HG03354 (cell line): ENCODE measurements at regions not wholly inside any gene's neighbourhood (a gene's known extent, or its start where the extent isn't known, plus 50 kb on each side); places are given as distances from the start of the nearest gene placed in this dataset.

Experiments
- ATAC-seq: cut with Tn5 transposase; IDR thresholded peaks from one replicate; pipeline ENCODE4 v1.9.1; 2021; ENCODE audit warnings: mild to moderate bottlenecking; ENCODE audit not compliant: unreplicated experiment, poor library complexity, severe bottlenecking

DNA sequence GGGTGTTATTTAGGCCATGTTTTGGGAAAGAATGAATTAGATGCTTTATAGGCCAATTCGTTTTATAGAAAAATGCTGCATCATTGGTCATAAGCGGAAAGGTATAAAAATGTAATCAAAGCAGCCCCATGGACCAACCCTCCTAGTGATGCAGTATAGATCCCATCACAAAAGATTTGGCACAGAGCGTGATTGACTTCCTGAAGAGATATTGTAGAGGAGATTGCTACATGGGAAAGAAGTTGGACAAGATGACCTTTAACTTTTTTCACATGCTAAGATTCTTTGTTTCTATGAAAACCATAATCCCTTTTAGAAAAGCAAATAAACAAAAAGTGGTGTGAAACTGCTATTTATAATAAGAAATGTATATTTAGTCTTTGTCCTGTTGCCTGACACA lies 136.5 kb upstream of the FNDC3A start:
- no peak for ATAC-seq

DNA sequence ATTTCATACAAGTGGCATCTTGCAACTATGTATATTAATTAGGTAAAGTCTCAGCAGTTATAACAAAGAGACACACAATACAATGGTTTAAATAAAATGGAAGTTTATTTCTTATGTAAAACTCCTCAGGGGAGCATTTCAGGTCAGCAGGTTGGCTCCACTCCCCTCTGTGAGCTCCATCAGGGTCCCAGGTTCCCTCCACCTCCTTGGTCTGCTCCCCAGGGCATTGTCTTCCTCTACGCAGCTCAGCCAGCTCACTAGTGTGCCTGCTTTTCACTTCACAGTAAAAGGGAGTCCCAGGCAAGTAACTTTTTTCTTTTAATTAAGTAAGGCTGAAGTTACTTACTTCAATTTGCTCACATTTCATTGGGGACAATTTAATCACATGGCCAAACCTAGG lies 135.3 kb upstream of the FNDC3A start:
- ATAC-seq, result no peak

DNA sequence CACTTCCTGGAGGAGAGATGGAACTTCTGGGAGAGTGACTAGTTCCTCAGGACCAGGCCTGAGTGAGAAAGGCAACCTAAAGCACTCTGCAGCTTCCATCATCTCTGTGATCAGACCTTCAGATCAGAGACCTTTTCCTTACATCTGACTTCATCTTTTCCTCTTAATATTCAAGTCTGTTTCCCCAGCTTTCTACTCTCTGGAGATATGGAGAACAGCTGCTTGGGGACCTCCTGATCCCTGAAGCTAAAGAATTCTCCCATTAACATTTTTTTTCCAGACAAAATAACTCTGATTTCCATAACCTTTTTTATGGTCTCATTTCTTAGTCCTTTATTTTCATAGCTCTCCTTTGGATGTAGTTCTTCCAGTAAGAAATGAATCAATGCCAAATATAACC lies 133.4 kb upstream of the FNDC3A start:
- ATAC-seq, result no peak

DNA sequence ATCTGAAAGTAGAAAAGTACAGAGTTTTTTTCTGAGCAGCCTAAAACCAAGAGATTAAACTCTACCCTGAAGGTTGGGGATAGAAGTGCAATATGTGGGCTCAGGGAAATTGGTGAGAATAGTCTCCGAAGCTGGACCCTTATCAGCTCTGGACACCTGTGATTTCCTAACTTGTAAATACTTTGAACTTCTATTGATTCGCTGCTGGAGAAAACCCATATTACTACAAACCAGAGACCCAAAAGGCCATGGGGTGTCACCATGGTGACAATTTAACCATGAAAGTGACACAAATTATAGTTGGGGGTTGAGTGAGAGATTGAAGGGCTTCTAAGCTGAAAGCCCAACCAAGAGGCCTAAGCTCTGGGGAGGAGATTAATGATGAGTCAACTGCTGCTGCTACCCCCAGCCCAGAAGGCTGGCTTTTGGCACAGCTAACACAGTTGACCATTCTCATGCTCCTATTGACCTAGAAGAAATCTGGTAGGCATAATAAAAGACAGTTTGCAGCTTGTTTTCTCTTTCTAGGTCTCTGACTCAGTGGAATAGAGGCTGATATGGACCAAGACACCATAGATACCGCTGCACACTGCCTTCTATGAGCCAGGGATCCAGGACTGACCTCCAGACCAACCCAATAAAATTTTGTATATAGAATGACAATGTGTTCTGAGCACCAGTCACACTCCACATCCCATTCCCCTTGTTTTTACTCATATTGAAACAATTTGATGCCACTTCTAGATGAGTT lies 131.9 kb upstream of the FNDC3A start:
- ATAC-seq, result no peak

DNA sequence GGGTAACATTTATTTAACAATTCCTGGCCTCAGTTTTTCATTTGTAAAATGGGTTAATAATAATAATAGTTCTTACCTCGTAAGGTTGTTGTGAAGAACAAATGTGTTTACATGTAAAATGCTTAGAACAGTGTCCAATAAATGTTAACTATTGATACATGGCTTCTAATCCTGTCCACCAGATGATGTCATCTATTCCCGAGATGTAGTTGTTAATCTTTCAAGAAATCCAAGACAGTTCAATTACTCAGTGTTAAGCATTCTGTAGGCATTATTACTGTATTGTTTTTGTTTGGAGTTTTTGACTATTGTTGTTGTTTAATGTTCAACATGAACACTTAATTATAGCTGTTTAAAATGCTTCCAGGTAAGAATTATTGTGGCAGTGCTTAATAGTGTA lies 131.0 kb upstream of the FNDC3A start:
- no peak for ATAC-seq

DNA sequence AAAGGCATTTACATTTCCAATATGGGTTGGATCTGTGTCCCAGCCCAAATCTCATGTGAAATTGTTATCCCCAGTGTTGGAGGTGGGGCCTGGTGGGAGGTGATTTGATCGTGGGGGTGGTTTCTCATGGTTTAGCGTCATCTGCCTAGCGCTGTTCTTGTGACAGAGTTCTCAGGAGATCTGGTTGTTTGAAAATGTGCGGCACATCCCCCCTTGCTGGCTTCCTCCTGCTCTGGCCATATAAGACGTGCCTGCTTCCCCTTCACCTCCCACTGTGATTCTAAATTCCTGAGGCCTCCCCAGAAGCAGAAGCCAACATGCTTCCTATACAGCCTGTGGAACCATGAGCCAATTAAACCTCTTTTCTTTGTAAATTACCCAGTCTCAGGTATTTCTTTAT lies 126.2 kb upstream of the FNDC3A start:
- ATAC-seq, result no peak

DNA sequence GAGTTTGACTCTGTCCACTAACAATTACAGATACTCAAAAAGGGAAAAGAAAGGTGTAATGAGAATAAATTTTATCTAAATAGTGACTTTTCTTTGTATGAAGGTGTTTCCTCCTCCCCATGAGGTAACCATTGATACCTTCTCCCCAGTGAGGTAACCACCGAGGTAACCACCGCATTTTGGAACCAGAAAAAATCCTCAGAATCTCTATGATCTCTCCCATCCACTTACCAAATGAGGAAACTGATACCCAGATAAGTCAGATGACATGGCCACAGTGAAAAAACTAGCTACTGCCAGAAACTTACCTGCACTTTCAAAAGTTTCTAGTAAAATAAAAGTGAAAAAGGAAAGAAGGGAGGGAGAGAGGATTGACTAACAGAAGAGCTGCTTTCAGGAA lies 124.0 kb upstream of the FNDC3A start:
- ATAC-seq, result no peak

DNA sequence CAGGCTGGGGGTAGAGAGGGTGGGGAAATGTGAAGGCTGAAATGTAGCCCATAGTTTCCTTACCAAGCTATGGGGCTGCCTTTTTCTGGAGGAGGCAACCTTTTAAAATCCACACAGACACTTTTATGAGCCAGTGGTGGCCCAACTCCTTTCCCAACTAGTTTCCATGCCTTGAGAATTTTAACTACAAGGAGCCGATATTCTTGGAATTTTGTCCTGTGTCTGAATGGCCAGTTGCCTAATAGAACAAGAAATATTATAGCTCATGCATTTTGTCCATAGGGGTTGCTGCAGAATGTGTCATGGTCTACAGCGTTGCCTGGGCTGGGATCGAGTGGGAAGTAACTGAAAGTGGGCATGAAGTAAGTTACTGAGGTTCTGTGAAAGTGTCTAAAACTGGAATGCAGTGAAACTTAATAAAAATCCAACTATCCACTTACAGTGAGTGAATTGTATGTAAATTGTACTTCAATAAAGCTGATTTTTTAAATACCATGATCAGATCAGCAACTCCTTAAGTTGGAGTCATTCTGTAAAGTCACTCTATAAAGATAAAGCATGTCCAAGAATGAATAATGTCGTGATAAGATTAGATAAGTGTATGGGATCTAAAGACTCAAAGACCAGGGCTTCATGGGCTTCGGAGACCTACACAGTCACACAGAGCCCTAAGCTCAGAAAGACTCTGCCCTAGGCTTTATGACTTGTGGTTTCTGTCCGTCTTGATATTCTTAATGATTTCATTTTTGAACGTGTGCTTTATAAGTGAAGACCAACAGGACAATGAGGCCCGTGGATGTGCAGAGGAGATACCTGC lies 122.6 kb upstream of the FNDC3A start:
- ATAC-seq, result no peak

DNA sequence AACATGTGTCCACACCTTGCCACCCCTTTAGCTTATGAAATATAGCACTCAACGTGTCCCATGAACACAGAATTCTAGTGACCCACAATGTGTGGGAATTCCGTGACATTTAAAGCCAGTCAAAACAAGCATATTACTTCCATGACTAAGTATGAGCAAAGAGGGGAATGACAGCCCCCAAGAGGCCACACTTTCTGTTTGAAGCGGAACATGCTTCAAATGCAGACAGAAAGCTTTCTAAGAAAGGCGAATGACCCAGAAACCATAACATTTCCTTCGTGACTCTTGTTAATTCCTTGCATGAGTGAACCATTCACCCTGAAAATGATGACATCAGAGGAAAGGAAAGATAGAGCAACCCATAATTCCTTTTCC lies 122.0 kb upstream of the FNDC3A start:
- no peak for ATAC-seq

DNA sequence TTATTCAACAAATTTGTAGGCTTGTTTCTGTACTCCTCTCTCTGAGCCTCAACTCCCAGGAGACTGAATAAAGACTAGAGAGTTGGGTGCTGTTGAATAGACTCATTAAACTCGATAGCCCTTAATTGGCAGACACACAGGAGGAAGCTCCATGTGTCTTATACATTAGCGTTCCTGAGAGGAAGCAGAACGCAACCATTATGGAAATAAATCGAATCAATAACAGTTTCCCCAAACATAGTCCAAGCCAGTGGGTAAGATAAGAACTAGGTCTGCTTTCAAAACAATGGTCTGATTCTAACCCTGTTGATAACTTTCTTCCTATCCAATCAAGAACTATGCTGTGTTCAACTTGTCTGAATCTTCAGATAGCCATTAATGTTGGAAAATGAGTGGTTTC lies 118.1 kb upstream of the FNDC3A start:
- ATAC-seq, result no peak

DNA sequence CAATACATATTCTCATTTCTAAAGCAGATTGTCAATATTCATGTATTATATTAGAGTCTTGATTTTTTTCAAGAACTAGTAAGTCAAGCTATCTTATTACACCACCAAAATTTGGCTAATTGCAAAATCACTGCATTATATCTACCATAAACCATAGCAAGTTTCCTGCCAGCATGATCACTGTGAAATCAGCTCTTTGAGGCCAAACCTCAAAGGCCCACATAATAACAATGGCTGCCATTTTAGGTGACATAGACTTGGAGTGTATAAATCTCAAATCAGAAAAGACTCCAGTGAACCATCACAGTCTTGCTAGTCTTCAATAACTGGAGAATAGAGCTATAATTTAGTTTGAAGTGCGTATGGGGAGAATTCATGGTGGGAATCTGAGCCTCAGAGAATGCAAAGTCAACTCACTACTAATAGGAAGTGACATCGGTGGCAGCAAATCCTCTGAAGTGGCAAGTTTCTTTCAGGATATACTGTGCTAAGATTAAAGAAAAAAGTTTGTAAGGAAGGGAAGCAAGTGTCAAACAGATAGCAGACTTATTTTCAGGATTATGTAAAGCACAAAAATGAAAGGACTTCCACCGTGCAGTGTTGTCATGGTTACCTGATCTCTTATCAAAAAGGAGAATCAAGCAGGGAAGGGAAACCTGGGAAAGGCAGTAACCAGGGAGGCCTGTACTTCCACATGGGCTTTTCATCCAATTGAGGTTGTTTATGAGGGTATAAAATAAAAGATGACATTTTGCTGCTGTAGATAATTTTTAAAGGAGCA lies 117.4 kb upstream of the FNDC3A start:
- no peak for ATAC-seq

DNA sequence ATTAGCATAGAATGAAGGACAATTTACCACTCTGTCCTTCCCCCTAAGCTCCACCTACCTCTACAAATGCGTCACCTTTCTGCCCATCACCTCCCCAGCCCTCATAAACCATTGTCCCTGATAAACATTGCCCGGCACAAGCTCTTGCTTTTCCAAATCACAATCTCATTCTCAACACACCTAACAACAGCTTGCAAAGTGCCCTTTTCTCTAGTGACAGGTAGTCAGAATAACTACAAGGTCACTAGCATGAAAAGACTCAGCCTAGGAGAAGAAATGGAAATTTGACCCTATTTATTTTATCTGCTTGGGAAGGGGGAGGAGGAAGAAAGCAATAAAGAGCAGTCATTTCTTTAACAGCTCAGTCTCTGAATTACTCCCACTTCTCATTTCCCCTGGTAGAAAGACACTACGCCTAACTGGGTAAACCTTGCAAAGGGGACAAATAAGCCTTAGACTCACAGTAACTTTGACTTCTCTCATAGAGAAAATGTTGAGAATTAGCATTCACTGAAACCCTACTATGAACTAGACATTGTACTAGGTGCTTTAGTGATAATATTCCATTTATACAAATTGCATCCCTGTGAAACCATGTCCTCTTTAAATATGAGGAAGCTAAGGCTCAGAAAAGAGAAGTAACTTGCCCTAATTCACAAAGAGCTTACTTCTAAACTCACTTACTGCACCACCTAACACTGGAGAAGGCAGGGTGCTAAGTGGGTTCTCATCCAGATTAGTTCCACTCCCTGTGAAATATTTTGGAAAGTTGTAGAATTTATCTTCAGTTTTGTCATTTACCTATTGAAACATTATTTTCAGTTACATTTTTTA lies 116.2 kb upstream of the FNDC3A start:
- ATAC-seq, result no peak

DNA sequence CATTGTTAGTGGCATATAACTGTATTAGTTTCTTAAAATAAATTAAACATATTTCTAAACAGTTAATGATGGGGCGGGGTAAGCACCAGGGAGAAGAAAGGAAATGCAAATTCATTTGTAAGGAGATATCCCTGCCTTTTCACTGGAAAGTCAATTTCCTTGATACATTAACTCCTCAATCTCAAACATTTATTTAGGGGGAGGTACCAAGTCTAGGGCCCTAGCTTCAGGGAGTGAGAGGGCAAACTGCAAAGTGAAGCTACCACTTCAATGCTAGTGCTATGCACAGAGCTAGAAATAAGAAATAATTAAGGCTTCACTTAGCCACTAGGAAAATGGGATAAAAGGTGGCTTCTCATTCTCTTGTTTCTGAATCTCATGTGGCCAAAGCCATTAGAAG lies 115.3 kb upstream of the FNDC3A start:
- ATAC-seq, result no peak

DNA sequence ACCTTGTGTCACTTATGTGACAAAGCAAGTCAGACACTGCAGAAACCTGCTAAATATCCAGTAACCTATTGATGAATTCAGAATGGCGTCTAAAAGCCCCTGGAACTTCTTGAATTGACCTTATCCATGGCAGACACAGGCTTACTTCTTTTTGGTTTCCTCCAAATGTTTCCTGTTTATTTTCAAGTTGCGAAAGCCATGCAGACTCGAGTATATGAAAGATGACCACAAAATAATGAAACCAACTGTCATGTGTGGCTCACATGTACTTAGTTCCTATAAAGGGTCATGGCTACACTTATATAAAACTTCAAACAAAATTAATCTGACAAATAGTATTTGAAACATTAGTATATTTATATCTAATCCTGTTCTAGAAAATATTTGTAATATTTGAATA lies 113.1 kb upstream of the FNDC3A start:
- no peak for ATAC-seq

DNA sequence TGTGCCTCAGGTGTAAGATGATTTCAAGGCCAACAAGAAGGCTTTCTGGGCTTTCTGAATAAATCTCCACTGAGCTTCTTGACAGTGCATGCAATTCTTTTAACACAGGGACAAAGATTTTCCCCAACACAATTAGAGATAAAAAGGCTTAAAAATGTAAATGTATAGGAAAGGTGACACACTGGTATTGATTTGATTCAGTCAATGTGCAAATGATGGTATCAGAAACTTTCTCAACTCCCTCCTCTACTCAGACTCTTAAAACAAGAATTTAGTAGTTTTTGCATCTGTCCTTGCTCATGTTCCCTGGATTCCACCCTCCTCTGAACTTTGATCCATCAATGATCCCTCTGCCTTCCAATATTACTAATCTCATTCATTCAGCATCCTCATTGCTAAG lies 111.6 kb upstream of the FNDC3A start:
- ATAC-seq, result no peak

DNA sequence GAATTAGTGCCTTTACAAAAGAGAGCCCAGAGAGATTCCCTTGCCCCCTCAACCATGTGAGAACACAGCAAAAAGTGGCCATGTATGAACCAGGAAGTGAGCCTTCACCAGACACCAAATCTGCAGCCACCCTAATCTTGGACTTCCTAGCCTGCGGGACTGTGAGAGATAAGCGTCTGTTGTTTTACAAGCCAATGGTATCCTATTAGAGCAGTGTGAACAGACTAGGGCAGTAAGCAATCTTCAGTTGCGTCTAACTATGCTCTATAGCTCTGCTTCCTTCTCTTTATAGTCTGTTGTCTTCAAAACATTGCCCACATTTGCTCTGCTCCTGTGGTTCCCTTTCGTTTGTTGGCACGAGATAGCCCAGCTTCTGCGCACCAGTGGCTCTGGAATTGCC lies 109.5 kb upstream of the FNDC3A start:
- ATAC-seq, result no peak

DNA sequence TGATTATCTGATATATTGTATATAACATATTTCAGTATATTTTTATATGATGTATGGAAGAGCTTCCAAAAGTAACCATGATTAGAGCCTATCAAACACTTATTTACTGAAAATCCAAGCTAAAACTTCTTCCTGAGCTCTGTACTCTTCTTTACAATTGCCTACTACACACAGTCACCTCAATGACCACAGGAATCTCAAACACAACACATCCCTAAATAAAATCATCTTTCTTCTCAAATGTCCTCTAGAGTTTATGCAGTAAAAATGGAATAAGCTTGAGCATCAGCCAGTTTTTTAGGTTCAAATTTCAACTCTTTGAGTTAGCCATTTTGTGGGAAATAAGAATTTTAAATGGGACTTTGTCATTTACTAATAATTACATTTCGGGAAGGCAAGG lies 102.6 kb upstream of the FNDC3A start:
- ATAC-seq, result no peak

DNA sequence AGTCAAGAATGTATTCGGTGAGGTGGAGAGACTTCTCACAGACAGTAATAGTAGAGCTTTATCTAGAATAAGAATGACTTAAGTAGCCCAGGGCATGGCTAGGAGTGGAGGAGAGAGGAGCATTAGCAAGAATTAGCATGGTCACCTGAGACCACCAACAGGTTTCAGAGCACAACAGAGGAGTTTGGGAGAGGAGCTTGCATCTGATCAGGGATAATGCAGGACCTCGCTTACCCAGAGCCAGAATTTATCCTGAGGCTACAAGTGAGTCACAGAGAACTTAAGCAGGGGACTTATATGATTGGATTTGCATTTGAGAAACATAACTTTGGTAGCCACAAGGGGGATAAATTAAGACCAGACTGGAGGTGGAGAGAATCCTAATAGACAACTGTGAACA lies 102.1 kb upstream of the FNDC3A start:
- no peak for ATAC-seq

DNA sequence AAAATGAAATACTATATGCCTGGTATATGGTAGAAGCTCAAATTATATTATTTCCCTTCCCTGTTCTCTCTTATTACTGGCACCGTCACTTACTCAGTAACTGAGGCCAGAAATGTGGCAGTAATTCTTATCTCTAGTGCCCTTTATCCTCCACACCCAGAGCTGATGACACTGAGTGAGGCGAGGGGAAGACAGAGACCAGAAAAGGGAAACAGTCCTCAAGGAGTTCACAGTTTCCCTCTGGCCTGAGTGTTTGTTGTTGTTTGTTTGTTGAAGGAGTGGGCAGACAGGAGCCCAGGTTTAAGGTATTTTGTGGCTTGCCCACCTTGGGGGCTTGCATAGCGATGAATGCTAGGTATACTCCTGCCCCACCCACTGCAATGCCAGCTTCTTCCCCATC lies 101.5 kb upstream of the FNDC3A start:
- no peak for ATAC-seq

DNA sequence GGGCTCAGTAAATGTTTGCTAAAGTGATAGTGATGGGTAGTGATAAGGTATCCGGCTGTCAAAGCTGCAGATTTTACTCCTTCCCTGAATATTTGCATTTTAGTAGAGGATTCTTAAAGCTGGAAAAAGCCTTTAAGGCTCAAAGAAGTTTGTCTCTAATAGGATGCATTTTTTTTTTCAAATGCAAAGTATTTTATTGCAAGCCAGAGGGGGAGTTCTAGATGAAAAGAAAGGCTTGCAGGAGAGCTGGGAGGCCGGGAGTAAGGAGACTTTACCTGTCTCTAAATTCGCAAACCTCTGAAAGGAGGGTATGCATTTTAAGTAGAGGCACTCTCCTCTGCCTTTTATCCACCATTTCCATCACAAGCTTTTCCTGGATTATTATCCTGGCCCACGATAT lies 100.7 kb upstream of the FNDC3A start:
- ATAC-seq, result no peak
